ENCODE measurements at regions not wholly inside any gene's neighbourhood (a gene's known extent, or its start where the extent isn't known, plus 50 kb on each side); places are given as distances from the start of the nearest gene placed in this dataset.
A peak's percentile ranks its signal among the peaks of the same experiment; 100 is the strongest.

DNA sequence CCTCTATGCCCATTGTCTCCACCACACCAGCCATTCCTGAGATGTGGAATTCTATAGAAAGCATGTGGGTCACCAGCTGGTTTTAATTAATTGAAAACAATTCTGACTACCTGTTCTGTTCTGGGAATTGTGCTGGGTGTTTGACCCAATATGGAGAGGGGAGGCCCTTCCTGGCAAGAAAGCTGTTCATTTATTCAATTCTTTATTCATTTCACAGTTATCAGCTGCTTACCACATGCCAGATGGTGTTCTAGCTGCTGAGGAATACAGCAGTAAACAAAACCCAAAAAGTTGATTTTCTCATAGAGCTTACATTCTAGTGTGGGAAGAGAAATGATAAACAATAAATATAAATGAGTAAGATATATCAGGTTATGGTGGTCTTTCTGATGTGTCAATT, 296.1 kb upstream of the RASGRP1 start:
- no peak for DNase-seq (ENCODE audit: low spot score)

- DNase-seq (ENCODE audit: low spot score): no peak
Measured at GRCh38 chr15:38861108-38861507, 296.5 kb upstream of the RASGRP1 start.

- no peak for DNase-seq (ENCODE audit: low spot score)
Measured at GRCh38 chr15:38862099-38862498, 297.5 kb upstream of the RASGRP1 start.

- DNase-seq (ENCODE audit: low spot score): no peak
Measured at GRCh38 chr15:38863381-38863780, 298.8 kb upstream of the RASGRP1 start.

- DNase-seq (ENCODE audit: low spot score): no peak
Measured at GRCh38 chr15:38864122-38864521, 299.5 kb upstream of the RASGRP1 start.

- no peak for DNase-seq (ENCODE audit: low spot score)
Measured at GRCh38 chr15:38864827-38865581, 300.4 kb upstream of the RASGRP1 start.

DNA sequence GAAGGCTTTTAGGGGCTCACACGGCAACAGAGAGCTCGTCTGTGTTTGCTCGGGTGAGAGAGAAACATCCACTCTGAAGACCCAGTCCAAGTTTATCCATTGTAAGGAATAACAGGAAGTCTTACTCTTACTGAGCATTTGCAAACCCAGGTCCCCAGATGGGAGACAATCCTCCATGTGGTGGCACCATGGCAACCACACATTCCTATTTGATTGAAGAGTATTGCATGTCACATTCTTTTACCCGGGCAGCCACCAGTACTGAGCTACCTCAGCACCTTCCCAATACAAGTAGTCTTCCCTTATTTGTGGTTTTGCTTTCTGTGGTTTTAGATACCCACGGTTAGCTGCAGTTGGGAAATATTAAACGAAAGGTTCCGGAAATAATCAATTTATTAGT, 302.9 kb upstream of the RASGRP1 start:
- no peak for DNase-seq (ENCODE audit: low spot score)

DNA sequence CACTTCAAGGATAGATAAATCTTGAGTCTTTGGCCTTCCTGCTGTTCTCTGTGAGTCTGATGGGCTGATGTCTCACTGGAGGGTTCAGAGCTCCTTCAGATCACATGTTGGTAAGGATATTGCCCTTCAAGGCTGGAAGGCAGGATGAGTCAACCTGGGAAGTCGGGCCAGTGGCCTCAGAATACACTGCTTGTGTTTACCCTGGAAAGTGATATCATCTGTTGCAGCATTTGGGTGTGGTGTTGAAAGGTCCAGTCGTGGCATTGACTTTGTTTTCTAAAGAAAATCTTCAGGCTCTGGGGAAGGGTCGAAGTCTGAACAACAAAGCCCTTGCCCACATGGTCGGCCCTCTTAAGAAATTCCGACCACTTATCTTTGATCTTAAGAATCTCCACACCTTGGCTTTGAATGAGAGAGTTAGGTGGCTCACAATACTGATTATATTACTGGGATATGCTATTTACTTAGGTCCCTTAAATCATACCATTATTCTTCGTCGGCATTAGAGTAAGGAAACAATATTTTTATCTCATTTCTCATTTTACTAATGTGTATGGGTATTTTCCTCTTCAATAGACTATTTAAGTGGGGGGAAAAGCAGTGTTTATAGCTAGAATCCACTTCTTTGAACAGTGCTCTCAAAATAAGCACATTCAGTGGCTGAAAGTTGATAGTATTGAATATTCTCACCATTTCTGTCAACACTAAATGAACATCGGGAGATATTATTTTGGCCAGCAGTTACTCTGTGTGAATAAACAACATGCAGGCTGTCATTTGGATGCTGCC, 303.9 kb upstream of the RASGRP1 start:
- peak; percentile 32 for DNase-seq (ENCODE audit: low spot score)

GRCh38 chr15:38871638-38872037, 307.0 kb upstream of the RASGRP1 start:
- DNase-seq (ENCODE audit: low spot score): no peak

- DNase-seq (ENCODE audit: low spot score): no peak
Measured at GRCh38 chr15:38872732-38873131, 308.1 kb upstream of the RASGRP1 start.

DNA sequence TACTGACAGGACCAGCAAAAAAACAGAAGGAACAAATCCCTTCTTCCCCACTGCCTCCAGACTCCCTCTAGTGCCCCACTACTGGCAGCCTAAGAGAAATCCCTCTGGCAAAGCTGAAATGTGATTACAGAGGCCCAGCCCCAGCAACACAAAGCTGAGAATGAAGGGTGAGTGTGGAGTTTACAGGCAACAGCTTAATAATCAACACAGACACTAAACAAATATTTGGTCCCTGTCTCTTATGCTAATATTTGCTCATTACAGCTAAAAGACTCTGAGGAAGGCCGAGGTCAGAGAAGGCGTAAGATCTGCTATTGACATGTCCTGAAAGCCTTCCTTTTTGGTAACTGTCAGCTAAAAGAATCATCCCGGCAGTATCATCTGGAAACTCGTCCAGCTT, 308.5 kb upstream of the RASGRP1 start:
- DNase-seq (ENCODE audit: low spot score): no peak

GRCh38 chr15:38874464-38874863, 309.9 kb upstream of the RASGRP1 start:
- DNase-seq (ENCODE audit: low spot score): no peak

DNA sequence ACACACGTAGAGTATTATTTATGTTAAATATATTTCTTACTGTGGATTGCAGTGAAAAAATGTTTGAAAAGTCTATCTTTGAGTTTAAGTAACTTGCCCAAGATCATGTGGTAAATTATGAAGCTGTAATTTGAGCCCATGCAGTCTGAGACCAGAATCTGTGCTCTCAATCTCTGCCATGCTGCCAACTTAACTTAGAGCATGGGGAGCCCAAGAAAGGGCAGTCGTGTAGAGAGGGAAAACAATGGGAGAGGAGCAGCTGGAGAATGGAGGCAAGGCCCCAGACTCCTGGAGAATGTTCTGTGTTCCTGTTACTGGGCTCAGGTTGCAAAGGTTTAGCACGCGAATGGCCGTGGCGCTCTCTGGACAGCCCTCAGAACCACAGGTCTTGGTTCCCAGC, 311.6 kb upstream of the RASGRP1 start:
- DNase-seq (ENCODE audit: low spot score): no peak

GRCh38 chr15:38876621-38877020, 312.0 kb upstream of the RASGRP1 start:
- no peak for DNase-seq (ENCODE audit: low spot score)

GRCh38 chr15:38877471-38877870, 312.9 kb upstream of the RASGRP1 start:
- no peak for DNase-seq (ENCODE audit: low spot score)

- no peak for DNase-seq (ENCODE audit: low spot score)
Measured at GRCh38 chr15:38878026-38878425, 313.4 kb upstream of the RASGRP1 start.

GRCh38 chr15:38878926-38879325, 314.3 kb upstream of the RASGRP1 start:
- DNase-seq (ENCODE audit: low spot score): no peak

- no peak for DNase-seq (ENCODE audit: low spot score)
Measured at GRCh38 chr15:38879909-38880471, 315.4 kb upstream of the RASGRP1 start.

GRCh38 chr15:38882221-38882620, 317.6 kb upstream of the RASGRP1 start:
- DNase-seq (ENCODE audit: low spot score): no peak

DNA sequence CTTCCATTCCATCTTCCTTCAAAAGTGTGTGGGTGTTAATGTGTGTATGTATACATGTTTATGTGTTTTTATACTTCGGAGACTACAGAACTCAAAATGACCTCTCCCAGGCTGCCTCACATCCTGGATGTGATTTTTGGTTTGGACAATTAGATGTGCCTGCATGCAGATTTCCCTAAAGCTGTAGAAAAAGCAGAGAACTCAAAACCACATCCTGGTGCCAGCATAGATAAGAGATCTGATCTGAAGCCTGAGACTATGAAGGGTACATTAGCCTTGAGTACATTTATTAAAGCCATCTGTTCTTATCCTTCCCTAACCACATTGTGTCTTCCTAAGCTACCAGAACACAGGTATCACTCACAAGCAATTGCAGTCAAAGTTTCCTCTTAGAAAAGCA, 319.4 kb upstream of the RASGRP1 start:
- no peak for DNase-seq (ENCODE audit: low spot score)

GRCh38 chr15:38885001-38885400, 320.4 kb upstream of the RASGRP1 start:
- no peak for DNase-seq (ENCODE audit: low spot score)

GRCh38 chr15:38885471-38885952, 320.9 kb upstream of the RASGRP1 start:
- no peak for DNase-seq (ENCODE audit: low spot score)
